HK-2 (cell line): ENCODE measurements at regions not wholly inside any gene's neighbourhood (a gene's known extent, or its start where the extent isn't known, plus 50 kb on each side); places are given as distances from the start of the nearest gene placed in this dataset.
"Not testable (repeated sequence)": the region's sequence is repeated elsewhere in the genome, so short reads cannot be mapped to it uniquely, and the experiment has no call there.

ENCODE experiments used
- DNase-seq: peaks from one replicate; pipeline ENCODE4 v3.0.0-alpha.2; 2018; ENCODE audit not compliant: unreplicated experiment

DNA sequence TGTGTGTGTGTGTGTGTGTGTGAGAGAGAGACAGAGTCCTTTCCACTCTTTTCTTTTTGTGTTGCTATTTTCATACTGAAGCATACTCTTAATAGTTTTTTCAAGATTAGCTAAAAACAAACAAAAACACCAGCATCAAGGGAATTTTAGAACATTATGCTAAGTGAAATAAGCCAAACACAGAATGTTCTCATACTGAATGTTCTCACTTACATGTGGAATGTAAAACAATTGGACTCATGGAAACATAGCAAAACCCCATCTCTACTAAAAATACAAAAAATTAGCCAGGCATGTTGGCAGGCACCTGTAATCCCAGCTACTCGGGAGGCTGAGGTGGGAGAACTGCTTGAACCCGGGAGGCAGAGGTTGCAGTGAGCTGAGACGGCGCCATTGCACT is 193.4 kb downstream of the XPNPEP1 start:
- DNase-seq = not testable (repeated sequence)

DNA sequence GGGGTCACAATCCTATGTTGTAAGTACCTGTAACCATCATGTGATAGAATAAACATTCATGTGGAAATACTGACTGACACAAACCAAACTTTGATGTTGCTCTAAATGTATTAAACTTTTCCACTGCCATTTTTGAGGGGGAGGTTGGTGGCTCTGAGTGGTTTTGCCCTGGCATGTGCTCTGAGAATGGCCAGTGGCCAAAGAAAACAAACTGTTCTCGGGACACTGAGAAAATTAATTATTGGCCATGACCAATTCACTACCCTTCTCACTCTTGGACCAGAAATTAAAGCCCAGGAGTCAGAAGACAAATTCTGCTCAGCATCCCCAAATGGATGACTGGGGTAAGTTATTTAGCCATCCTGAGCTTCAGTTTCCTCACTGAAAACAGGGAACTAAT is 195.9 kb downstream of the XPNPEP1 start:
- DNase-seq = no peak

DNA sequence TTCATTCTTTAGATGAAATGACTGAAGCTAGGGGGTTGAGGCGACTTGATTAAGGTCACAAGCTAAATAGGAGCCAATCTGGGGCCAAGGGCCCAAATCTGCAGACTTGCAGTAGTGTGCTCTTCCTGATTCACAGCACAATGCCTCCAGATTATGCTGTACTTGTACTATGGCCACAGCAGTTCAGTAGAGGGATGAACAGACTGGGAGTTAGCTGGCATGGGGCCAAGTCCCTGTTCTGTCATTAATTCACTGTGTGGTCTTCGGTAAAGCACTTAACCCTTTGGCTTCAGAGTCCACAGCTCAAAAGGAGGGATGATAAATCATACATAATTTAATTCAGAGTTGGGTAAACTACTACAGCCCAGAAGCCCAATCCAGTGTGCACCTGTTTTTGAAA is 196.8 kb downstream of the XPNPEP1 start:
- DNase-seq = no peak

DNA sequence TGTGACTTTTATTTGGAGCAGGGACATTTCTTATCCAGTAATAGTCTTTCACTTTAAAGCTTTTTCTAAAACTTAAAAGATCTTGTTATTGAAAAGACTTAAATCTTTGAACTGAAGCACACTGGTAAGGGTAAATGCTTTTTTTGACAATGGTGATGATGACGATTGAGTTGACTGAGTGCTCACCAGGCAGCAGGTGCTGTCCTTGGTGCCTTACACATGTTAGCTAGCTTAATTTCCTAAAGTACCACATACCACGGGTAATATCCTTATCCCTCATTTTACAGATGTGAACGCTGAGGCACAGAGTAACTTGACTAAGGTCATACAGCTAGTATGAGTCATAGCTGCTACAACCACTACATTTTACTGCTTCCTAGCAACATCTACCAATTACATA is 200.0 kb downstream of the XPNPEP1 start:
- DNase-seq = no peak

DNA sequence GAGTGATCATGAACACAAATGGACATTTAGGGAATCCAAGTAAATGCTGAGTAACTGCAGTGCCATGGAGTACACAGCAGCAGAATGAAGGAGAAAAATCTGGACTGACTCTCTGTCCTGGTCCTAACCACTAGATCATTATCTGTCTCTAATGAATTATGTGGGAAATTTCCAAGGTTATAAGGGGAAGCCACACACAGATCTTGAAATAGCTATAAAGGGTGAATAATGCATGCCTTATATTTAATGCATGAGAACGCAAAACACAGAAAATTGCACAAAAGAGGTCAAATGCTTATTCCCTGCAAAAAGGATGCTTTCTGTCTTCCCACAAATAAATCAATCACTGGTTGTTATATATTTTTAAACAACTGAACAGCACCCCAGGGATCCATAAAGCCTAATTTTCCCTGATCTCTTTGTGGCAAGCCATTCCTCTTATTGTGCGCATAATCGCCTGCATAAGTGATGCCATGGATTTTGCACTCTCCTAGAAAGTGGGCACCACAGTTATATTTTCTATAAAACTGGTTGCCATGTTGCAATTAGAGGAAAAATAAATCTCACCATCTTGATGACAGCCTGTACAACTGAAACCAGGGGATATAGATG is 201.8 kb downstream of the XPNPEP1 start:
- DNase-seq = no peak

DNA sequence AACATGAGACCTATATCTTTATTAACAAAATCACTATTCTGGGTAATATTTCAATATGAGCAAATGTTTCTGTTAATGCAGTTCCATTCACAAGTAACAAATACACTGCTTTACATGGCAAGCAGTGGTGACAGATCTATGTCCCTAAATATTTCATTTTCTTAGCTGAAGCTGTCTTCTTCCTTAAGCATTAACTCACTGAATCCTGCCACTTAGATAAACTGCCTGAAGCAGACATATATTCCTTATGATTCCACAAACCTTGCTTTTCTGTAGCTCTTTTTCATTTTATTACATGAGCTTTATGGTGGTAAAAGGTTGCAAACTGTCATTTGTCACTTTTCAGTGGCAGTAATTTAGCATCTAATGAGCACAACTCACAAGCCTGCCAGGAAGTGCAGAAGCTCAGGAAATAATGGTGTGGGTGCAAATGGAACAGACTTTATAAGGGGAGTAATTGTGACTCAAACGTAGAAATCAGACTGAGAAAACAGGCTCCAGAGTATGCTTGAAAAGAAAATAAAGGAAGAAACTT is 217.2 kb downstream of the XPNPEP1 start:
- DNase-seq = no peak

DNA sequence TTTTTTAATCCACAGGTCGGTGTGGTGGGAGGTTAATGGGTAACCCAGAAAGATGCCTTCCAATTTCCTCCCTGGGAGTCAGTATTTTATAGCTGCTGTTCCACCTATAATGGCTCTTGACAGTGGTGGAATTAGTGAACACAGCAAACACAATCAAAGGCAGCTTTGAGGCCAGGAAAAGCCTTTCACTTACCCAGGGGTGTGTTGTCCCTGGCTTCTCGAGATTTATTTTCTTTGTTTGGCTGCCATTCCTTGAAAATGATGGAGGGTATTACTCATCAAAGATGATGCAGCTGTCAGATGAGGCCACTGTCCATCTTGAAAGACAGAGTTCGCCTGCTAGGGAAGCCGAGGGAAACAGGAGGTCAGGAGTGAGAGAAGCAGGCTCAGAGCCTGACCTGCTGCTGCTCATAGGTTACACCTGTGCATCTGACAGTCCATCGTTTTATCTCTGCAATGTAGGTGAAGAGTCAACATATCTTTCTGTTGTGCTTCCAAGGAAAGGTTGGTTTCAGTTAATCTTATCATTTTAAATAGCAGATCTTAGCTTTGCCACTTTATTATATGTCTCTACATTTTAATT is 221.6 kb downstream of the XPNPEP1 start:
- DNase-seq = no peak

DNA sequence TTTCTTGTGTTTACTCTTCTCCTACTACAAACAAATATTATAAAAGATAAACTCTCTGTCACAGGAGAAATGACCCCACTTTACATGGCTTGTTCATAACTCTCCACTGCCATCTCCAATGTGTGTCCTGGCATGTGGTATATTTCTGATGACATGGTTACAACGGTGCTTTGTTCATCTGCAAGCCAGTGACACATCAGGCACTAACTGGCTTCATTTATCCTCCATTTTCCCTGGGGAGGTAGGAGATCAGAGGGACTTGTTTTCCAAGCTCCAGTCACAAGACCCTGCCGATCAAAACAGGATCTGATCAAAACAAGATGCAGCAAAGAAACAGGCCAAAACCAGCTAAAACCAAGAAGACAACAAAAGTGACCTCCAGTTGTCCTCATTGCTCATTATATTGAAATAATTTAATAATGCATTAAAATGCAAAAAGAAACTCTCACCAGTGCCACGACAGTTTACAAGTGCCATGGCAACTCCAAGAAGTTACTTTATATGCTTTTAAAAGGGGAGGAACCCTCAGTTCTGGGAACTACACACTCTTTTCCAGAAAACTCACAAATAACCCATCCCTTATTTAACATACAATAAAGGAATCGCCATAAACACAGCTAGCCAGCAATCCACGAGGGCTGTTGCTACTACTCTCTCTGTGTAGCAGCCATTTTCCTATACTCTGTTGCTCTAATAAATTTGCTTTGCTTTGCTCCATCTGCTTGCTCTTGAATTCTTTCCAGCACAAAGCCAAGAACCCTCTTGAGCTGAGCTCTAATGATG is 224.2 kb downstream of the XPNPEP1 start:
- DNase-seq = no peak

DNA sequence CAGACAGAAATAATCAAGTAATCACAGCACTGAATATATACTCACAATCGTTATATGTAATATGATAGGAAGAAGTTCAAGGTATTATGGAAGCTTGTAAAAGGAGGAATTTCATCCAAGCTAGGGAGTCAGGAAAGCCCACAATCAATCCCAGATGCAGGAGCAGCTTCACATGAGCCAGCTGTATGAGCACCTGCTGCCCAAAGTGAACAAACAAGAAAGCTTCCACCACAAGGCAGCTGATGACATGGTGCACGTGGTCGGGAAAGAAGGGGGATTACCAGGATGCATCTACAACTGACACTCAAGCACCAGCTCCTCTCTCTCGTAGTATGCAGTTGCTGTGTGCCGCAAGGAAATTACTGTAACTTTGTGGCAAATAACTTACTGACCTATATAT is 225.2 kb downstream of the XPNPEP1 start:
- DNase-seq = no peak

DNA sequence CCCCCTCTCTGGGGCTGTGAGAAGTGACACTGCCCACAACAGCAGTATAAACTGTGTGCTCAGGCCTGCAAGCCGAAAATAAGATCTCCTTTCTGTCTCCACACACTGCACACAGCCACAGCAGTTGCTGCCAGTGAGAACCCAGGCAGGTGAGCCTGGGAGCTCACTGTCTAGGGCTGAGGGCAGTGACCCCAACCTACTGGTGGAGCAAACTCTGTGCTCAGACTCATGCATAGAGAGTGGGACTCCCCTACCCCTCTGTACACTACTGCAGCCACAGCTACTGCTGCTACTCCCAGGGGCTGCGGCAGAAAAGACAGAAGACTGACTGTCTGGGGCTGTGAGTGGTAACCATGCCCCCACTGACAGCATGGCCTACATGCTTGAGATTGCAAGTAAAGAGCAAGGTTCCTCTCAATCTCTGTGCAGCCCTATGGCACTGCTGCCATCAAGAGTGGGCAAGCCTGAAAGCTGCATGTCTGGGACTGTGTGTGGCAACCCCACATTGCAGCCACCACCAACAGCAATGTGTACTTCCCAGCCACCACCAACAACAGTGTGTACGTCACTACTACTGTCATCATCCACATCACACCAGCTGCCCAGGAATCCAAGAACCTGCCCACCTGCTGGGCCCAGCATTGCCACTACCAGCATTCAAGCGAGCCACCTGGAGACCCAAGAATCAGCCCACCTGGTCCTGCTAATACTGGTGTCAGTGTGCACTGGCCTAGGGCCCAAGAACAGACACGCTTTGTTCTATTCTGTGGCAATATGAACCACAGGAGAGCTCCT is 226.1 kb downstream of the XPNPEP1 start:
- DNase-seq = no peak

DNA sequence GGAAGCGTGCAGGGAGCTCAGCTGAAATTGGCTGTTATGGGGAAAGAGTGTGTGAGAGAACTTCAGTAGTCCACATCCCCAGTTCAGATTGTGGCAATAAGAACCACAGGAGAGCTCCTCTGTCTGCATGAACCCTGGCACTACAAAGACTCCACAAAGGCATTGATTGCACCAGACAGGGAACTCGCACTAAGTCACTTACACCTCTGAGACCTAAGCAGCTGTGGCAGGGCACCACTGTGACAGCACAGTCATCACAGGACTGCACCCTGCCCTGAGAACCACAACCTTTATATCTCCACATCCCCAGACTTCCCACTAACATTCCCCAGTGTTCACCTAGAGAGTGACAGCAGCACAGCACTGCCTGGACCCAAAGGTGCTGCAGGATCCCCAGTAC is 226.8 kb downstream of the XPNPEP1 start:
- DNase-seq = no peak

DNA sequence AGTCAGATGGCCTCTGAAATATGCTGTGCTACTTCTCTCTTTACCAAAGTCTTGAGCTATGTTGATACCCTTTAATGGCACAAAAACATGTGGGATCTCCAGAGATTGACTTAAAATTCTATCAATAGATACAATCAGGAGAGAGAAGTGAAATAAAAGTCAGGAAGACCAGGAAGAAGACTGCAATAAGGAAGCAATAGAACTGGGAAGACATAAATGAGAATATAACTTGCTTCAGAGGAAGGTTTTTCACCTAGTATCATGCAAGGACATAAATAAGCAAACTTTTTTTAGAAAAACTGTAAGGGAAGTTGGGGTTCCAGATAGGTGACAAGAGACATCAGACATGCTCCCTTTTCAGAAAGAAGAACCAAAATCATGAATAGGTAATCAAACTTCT is 227.3 kb downstream of the XPNPEP1 start:
- no peak for DNase-seq

DNA sequence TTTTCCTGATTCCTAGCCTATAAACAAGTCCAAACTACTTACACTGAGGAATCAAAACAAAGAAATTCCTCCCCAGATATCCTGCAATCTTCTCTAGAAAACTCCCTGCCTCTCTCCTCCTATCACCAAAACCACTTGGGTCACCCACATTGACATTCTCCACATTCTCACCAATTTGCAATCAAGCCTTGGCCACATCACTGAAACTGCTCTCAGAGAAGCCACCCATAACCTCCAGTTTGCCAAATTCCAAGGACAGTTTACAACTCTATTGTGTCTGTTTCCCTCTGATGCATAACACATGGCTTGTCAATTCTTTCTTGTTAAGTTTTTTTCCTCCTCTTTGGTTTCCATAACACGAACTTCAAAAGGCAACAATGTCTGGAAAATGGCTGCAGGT is 233.5 kb downstream of the XPNPEP1 start:
- no peak for DNase-seq

DNA sequence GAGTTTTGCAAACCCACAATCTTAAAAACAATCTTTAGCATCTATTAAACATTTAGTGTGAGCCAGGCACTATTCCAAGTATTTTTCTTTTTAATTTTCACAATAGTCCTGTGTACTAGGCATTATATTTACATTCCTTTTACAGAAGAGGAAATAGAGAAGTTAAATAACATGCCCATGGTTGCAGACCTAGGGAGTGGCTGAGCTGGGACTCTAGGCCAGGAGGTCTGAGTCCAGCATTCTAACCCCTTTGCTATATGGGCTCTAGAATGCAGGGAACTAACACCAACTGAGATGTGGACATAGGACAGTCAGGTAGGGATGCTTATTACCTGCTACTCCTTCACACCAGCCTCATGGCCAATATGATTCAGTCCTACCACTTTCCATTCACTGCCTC is 243.8 kb downstream of the XPNPEP1 start:
- no peak for DNase-seq

DNA sequence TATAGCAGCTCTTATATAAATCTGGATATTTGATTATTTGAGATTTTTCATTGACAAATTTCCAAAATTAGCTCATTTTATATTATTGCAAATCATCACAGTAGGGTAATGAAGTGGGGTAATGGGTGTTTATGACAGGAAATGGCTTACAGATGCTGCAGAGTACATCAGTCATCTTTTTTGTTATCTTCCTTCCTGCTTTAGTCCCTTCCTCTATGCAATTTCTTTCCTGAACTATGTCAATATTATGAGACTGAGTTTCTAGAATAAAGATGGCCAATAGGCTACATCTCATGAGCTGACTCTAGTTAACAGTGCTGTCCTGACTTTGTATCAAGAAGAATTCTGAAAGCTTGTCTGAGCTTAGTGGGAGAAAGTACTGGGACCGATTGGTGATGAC is 244.5 kb downstream of the XPNPEP1 start:
- no peak for DNase-seq

DNA sequence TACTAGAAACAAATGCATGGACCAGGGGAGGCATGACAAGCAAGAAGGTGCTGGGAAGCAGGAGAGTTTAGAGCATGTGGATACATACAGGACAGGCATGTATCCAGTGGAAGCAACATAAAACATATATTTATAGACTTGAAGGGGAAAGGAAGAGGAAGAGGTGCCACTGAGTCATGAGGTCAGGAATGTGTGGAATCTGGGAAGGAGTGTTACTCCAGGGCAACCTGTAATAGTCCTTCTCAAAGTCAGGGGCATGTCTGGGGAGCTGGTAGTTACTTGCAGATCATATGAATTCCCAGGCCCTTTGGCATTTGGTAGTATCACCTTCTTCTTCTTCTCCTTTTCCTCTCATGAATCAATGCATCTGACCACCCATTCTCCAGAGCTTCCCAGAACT is 246.6 kb downstream of the XPNPEP1 start:
- DNase-seq = no peak

DNA sequence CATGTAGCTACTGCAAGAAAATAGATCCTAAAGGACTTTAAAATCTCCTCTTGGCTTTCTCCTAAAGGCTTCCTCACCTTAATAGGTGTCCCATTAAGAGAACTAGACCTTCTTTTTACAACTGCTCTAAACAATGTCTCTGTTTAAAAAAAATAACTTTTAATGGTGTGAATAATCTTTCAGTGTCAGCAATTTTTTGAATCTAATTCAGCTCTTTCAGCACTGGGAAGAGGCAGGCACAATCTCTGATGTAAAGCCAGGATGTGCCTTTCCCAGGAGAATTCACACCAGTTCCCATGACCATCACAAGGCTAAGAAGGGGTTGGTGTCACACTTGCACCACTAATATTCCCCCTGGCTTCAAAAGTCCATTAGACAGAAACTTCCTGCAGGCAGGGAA is 254.6 kb downstream of the XPNPEP1 start:
- no peak for DNase-seq

DNA sequence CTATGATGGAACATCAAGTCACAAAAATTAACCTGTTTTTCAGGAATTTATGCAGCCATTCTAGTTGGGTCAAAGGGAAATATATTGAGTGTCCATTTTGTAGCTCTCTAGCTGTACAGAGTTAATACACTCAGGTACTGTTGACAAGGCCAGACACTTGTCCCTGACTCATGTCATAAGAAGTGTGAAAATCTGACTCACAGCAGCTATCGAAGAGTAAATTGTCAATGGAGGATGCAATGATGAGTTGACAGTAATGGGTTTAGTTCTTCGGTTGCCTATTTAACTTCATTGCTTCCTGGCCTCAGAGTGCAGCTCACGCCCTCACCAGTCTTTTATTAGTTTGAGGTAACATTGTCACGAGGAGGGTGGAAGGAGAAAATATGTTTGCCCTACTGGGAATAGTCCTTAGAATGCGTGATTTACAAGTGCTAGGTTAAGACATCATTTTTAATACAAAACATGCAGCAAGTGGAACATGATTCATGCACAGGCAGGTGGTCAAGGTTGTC is 255.1 kb downstream of the XPNPEP1 start:
- DNase-seq = no peak

DNA sequence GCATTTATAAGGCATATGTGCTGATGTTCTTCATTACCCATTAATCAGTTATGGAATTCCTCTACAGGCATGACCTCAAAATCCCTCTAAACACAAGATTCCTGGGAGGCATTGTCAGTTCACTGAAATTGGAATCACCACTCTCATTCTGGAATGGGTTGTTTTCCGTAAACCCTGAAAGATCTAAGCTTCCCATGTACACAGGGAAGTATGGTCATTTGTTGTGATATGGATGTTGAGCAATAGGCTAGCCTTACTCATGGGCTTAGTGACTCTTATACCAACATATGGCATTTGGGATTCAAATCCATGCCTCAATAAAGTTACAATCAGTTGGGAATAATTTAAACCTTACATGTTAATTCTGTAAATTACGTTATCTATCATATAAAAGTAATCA is 258.0 kb downstream of the XPNPEP1 start:
- no peak for DNase-seq

DNA sequence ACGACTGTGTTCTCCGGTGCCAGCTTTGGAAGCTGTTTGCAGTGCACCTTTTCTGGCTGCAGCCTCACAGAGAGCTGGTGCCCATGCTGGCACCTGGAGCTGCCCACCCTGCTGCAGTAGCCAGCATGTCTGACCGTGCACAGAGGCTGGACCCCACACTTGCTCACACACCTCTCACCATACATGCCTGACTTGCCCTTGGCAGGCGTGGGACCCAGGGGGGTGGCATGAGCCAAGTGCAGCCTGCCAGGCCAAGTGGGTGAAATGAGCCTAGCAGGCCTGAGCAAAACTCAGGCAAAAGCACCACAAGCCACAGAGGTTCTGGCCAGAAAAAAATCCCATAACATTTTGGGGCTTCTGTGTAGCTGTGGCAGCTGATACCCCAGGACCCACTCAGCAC is 258.8 kb downstream of the XPNPEP1 start:
- no peak for DNase-seq

DNA sequence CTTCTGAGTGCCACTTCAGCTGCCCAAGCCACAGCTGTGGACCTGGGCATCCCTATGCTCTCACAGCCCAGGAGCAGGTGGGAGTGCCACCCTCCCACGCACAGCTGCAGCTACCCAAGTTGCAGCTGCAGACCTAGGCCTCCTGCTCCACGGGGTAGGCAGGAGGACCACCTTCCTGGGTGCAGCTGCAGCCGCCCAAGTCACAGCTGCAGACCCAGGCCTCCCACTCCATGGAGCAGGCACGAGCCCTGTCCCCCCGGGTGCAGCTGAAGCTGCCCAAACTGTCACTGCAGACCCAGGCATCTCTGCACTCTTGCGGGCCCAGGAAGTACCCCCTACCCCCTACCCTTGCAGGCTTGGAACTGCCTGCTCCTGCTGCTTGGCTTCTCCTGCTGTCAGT is 260.2 kb downstream of the XPNPEP1 start:
- DNase-seq = no peak

DNA sequence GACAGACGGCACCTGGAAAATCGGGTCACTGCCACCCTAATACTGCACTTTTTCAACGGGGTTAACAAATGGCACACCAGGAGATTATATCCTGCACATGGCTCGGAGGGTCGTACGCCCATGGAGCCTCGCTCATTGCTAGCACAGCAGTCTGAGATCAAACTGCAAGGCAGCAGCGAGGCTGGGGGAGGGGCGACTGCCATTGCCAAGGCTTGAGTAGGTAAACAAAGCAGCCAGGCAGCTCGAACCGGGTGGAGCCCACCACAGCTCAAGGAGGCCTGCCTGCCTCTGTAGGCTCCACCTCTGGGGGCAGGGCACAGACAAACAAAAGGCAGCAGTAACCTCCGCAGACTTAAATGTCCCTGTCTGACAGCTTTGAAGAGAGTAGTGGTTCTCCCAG is 270.7 kb downstream of the XPNPEP1 start:
- not testable (repeated sequence) for DNase-seq
